Panc1 (cell line): ENCODE measurements at regions not wholly inside any gene's neighbourhood (a gene's known extent, or its start where the extent isn't known, plus 50 kb on each side); places are given as distances from the start of the nearest gene placed in this dataset.

Experiments used
- ATAC-seq: fragments of 200-7000 bp; cut with Tn5 transposase; 2 replicates; pipeline ENCODE4 v1.9.1; 2020; ENCODE audit warnings: mild to moderate bottlenecking, moderate library complexity
- BruUV-seq: library from RNA; stranded (reverse); fragments of 400-500 nt; replicated peaks from 2 replicates; lab custom pipeline; 2021; lab: Mats Ljungman, UMichigan
- CTCF ChIA-PET: fragments of 300-600 bp; sonication (Branson Sonifier 250); formaldehyde crosslinking; loops from one replicate; lab custom pipeline; 2022; ENCODE audit warnings: antibody characterized with exemption; lab: Charles Lee
- POLR2A ChIA-PET: fragments of 300-600 bp; sonication (Branson Sonifier 250); formaldehyde crosslinking; loops from one replicate; lab custom pipeline; 2022; ENCODE audit warnings: antibody characterized with exemption; lab: Charles Lee
- DNase-seq: peaks from one replicate; pipeline ENCODE4 v3.0.0-alpha.2; 2010; ENCODE audit warnings: low read depth, low spot score
- H3K27ac ChIP-seq: 2 replicates; pipeline ENCODE4 v1.5.1; 2011; ENCODE audit warnings: mild to moderate bottlenecking, low read length, inconsistent platforms
- H3K27me3 ChIP-seq: fragments of 200-500 bp; sonication (Bioruptor generic); 2 replicates; pipeline ENCODE4 v1.6.0; 2014; ENCODE audit warnings: low read length, inconsistent platforms; ENCODE audit not compliant: control insufficient read depth, insufficient read depth
- H3K36me3 ChIP-seq: fragments of 200-500 bp; sonication (Bioruptor generic); 2 replicates; pipeline ENCODE4 v1.5.1; 2014; ENCODE audit warnings: inconsistent platforms, mild to moderate bottlenecking, low read length, moderate library complexity; ENCODE audit not compliant: control insufficient read depth, insufficient read depth
- H3K4me1 ChIP-seq: 2 replicates; pipeline ENCODE4 v1.5.1; 2011; ENCODE audit warnings: inconsistent platforms, mild to moderate bottlenecking, low read length, moderate library complexity; ENCODE audit not compliant: control insufficient read depth, insufficient read depth
- H3K4me3 ChIP-seq, 2 experiments: 2 replicates each; pipeline ENCODE4 v1.5.1; 2011 to 2012; ENCODE audit warnings: low read depth in 2 of 2, low read length in 2 of 2, mild to moderate bottlenecking in 2 of 2, inconsistent platforms in 1 of 2, moderate library complexity in 1 of 2
- H3K9me3 ChIP-seq: fragments of 200-500 bp; sonication (Bioruptor generic); 2 replicates; pipeline ENCODE4 v1.5.1; 2014; ENCODE audit warnings: low read depth, mild to moderate bottlenecking, inconsistent platforms, low read length, moderate library complexity; ENCODE audit not compliant: control insufficient read depth, insufficient read depth
- CTCF ChIP-seq: fragments of 450-650 bp; IDR thresholded peaks from 2 replicates; pipeline ENCODE4 v1.5.1; 2017; ENCODE audit warnings: mild to moderate bottlenecking
- POLR2AphosphoS5 ChIP-seq: IDR thresholded peaks from 2 replicates; pipeline ENCODE4 v1.6.1; 2012; ENCODE audit warnings: mild to moderate bottlenecking, low read depth, low read length, moderate library complexity
- REST ChIP-seq, 2 experiments: IDR thresholded peaks; 2 replicates each; pipeline ENCODE4 v1.6.1; 2011 to 2012; ENCODE audit warnings: low read depth in 2 of 2, control low read depth in 1 of 2, low read length in 1 of 2, mild to moderate bottlenecking in 1 of 2, moderate library complexity in 1 of 2; ENCODE audit not compliant: insufficient read depth in 1 of 2
- SIN3A ChIP-seq: IDR thresholded peaks from 2 replicates; pipeline ENCODE4 v1.6.1; 2012; ENCODE audit warnings: low read depth, mild to moderate bottlenecking, low read length, moderate library complexity, borderline replicate concordance; ENCODE audit not compliant: insufficient read depth
- TCF7L2 ChIP-seq: IDR thresholded peaks from 2 replicates; pipeline ENCODE4 v1.6.1; 2011; ENCODE audit warnings: mild to moderate bottlenecking, low read depth, low read length, inconsistent platforms
- in situ Hi-C: cut with HindIII; loops from 2 replicates; pipeline ENCODE4 v1.10.0; 2016; ENCODE audit warnings: low sequenced_read_pairs, low pct_unique_long_range_greater_than_20kb
- intact Hi-C: fragments of 100-400 bp; cut with micrococcal nuclease; formaldehyde crosslinking; loops from one replicate; pipeline ENCODE4 v1.10.0; 2022; ENCODE audit not compliant: unreplicated experiment

GRCh38 chr20:23167431-23167830 lies 81.3 kb upstream of the CD93 start:
- ATAC-seq: no peak
- no TSS peak for BruUV-seq
- Histone ChIP-seq H3K27ac (no peak overlapping the region), H3K4me1 (no peaks in the 10 kb centered on the region), H3K4me3 (no peak overlapping the region), H3K9me3 (no peaks in the 10 kb centered on the region), H3K36me3 (no peaks in the 10 kb centered on the region), H3K27me3 (no peaks in the 10 kb centered on the region)
- TF ChIP-seq SIN3A (no peak), POLR2AphosphoS5 (no peak), TCF7L2 (no peak), CTCF (no peak), REST (IDR thresholded peaks at IDR 0.05; ENCODE audit: insufficient read depth in 1 of 2, low read depth in 2 of 2, low read length in 1 of 2) (no peak)
- in situ Hi-C loops (no loop called here), intact Hi-C loops (no loop called here)
- ChIA-PET CTCF (no interaction called here), POLR2A (no interaction called here)
- DNase-seq: no peak

GRCh38 chr20:23166563-23166962 lies 80.4 kb upstream of the CD93 start:
- ATAC-seq (no peak), DNase-seq (no peak)
- intact Hi-C loops: no loop called here
- TF ChIP-seq CTCF (no peak), POLR2AphosphoS5 (no peak), REST (IDR thresholded peaks at IDR 0.05; ENCODE audit: insufficient read depth in 1 of 2, low read depth in 2 of 2, low read length in 1 of 2) (no peak), SIN3A (no peak), TCF7L2 (no peak)
- ChIA-PET POLR2A (no interaction called here), CTCF (no interaction called here)
- no peaks in the 10 kb centered on the region for H3K9me3 ChIP-seq
- H3K4me3 ChIP-seq: no peak overlapping the region
- H3K4me1 ChIP-seq: no peaks in the 10 kb centered on the region
- in situ Hi-C loops: no loop called here
- no TSS peak for BruUV-seq
- no peak overlapping the region for H3K27ac ChIP-seq
- H3K27me3 ChIP-seq: no peaks in the 10 kb centered on the region
- no peaks in the 10 kb centered on the region for H3K36me3 ChIP-seq
